ENCODE measurements at regions not wholly inside any gene's neighbourhood (a gene's known extent, or its start where the extent isn't known, plus 50 kb on each side); places are given as distances from the start of the nearest gene placed in this dataset.
"Not testable (repeated sequence)": the region's sequence is repeated elsewhere in the genome, so short reads cannot be mapped to it uniquely, and the experiment has no call there.

GRCh38 chr18:67864677-67865340, 348.3 kb upstream of the DSEL start:
- DNase-seq (ENCODE audit: low spot score), result no peak

GRCh38 chr18:67862069-67862468, 345.5 kb upstream of the DSEL start:
- peak; percentile 5 for DNase-seq (ENCODE audit: low spot score)

- DNase-seq (ENCODE audit: low spot score), result no peak
Observed at GRCh38 chr18:67854340-67854739, 337.8 kb upstream of the DSEL start.

- DNase-seq (ENCODE audit: low spot score), result no peak
Observed at GRCh38 chr18:67846422-67847098, 330.0 kb upstream of the DSEL start.

- no peak for DNase-seq (ENCODE audit: low spot score)
Observed at GRCh38 chr18:67845035-67845434, 328.5 kb upstream of the DSEL start.

GRCh38 chr18:67840379-67840778, 323.9 kb upstream of the DSEL start:
- DNase-seq (ENCODE audit: low spot score), result no peak

GRCh38 chr18:67818432-67818831, 301.9 kb upstream of the DSEL start:
- no peak for DNase-seq (ENCODE audit: low spot score)

- no peak for DNase-seq (ENCODE audit: low spot score)
Observed at GRCh38 chr18:67815280-67815679, 298.8 kb upstream of the DSEL start.

GRCh38 chr18:67813380-67814028, 297.0 kb upstream of the DSEL start:
- no peak for DNase-seq (ENCODE audit: low spot score)

GRCh38 chr18:67805261-67805660, 288.7 kb upstream of the DSEL start:
- DNase-seq (ENCODE audit: low spot score), result no peak

GRCh38 chr18:67794521-67794920, 278.0 kb upstream of the DSEL start:
- DNase-seq (ENCODE audit: low spot score), result no peak

GRCh38 chr18:67790527-67790926, 274.0 kb upstream of the DSEL start:
- no peak for DNase-seq (ENCODE audit: low spot score)

GRCh38 chr18:67789165-67789545, 272.6 kb upstream of the DSEL start:
- no peak for DNase-seq (ENCODE audit: low spot score)

- DNase-seq (ENCODE audit: low spot score), result no peak
Observed at GRCh38 chr18:67788310-67789164, 272.0 kb upstream of the DSEL start.

GRCh38 chr18:67783196-67783946, 266.9 kb upstream of the DSEL start:
- DNase-seq (ENCODE audit: low spot score), result peak; percentile 34

- no peak for DNase-seq (ENCODE audit: low spot score)
Observed at GRCh38 chr18:67778016-67778415, 261.5 kb upstream of the DSEL start.

GRCh38 chr18:67776929-67777328, 260.4 kb upstream of the DSEL start:
- DNase-seq (ENCODE audit: low spot score), result no peak

GRCh38 chr18:67771271-67771670, 254.8 kb upstream of the DSEL start:
- DNase-seq (ENCODE audit: low spot score), result no peak

GRCh38 chr18:67770520-67770919, 254.0 kb upstream of the DSEL start:
- DNase-seq (ENCODE audit: low spot score), result no peak

- DNase-seq (ENCODE audit: low spot score), result peak; percentile 25
Observed at GRCh38 chr18:67766930-67767329, 250.4 kb upstream of the DSEL start.

- not testable (repeated sequence) for DNase-seq (ENCODE audit: low spot score)
Observed at GRCh38 chr18:67752211-67752610, 235.7 kb upstream of the DSEL start.

GRCh38 chr18:67742954-67743353, 226.4 kb upstream of the DSEL start:
- DNase-seq (ENCODE audit: low spot score), result no peak

Data from AG08396 (cell line).